ENCODE measurements at regions not wholly inside any gene's neighbourhood (a gene's known extent, or its start where the extent isn't known, plus 50 kb on each side); places are given as distances from the start of the nearest gene placed in this dataset.
"Not testable (repeated sequence)": the region's sequence is repeated elsewhere in the genome, so short reads cannot be mapped to it uniquely, and the experiment has no call there.

- TF ChIP-seq EZH2 (IDR thresholded peaks at IDR 0.05; ENCODE audit: borderline replicate concordance); CTCF (IDR thresholded peaks at IDR 0.05; ENCODE audit: poor library complexity); EZH2phosphoT487 (IDR thresholded peaks at IDR 0.05; ENCODE audit: low read depth, severe bottlenecking, unreplicated experiment): not testable (repeated sequence)
These were observed 411.4 kb upstream of the SPATA31A3 start for GRCh38 chr9:67403739-67404138.
